G401.6 (cell line): ENCODE measurements at regions not wholly inside any gene's neighbourhood (a gene's known extent, or its start where the extent isn't known, plus 50 kb on each side); places are given as distances from the start of the nearest gene placed in this dataset.
"Not testable (repeated sequence)": the region's sequence is repeated elsewhere in the genome, so short reads cannot be mapped to it uniquely, and the experiment has no call there.

ENCODE experiments used
- FAIRE-seq: peaks from 2 replicates; lab custom pipeline; 2012; peaks lifted over from hg19 to GRCh38; lab: Jason Lieb, UNC

DNA sequence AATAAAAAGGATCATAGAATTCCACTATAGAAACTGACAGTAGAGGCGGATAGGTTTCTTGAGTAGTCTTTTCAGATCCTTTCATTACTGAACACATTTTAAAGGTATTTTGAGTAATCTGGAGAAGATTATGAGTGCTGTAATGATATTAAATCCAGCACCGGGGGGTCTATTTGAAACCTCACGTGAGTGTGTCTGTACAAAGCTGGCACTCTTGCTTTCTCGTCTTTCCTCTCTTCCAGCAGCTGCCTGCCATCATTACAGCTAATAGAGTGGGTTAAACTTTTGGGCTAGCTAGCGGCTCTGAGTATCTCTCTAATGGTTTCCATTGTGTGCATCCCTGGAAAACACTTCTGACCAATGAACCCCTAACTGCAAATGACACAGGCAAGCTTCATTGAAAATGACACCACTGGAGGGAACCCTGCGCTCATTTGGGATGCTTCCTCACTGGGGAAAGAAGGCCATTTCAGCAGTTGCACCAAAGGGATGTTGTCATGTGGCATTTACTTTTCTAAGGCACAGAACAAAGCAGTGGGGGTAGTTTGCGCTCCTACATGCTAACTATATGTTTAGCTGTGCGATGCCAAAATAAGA, 101.0 kb downstream of the HRH4 start:
- no peak for FAIRE-seq

DNA sequence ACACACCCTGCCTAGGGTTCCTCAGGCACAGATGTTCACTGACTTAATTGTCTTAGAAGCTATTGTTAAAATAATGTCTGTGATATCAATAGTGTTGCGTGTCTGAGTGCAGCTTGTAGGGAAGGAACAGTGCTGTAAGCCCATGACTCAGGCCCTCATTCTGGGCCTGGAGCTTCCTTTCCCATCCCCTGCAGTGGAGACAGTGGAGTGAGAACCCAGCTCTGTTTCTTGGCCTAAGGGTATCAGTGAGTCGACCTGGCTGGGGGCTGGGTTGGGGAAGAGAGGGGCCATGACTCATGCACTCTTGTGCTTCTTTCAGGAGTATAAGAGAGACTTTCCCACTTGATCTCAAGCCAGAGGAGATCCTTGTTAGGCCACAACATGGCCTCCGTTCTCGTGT, 106.8 kb downstream of the HRH4 start:
- FAIRE-seq = no peak

DNA sequence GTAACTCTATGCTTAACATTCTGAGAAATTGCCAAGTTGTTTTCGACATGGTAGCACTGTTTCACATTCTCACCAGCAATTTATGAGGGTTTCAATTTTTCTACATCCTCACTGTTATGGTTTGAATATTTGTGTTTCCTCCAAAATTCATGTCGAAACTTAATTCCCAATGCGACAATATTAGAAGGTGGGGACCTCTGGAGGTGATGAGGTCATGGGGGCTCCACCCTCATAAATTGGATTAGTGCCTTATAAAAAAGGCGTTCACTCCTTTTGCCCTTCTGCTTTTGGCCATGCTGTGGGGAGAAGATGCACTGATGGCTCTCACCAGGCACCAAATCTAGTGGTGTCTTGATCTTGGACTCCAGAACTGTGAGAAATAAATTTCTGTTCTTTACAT, 110.3 kb downstream of the HRH4 start:
- no peak for FAIRE-seq

DNA sequence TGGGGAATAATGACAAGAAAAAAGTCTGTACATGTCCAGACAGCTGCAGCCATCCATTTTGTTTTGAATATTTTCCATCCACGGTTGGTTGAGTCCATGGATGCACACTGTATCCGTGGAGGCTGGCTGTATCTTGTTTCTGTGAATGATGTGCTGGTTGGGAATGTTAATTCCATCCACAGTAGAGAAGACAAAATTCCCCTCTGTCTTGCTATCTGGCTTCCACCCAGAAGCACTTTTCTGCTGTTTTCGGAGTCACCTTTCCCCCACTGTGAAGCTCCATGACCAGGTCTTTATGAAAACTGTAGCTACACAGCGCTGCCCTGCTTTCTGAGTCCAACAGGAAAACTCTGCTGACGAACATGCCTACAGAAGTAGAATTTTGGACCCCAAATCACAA, 122.3 kb downstream of the HRH4 start:
- FAIRE-seq = peak; percentile 39

DNA sequence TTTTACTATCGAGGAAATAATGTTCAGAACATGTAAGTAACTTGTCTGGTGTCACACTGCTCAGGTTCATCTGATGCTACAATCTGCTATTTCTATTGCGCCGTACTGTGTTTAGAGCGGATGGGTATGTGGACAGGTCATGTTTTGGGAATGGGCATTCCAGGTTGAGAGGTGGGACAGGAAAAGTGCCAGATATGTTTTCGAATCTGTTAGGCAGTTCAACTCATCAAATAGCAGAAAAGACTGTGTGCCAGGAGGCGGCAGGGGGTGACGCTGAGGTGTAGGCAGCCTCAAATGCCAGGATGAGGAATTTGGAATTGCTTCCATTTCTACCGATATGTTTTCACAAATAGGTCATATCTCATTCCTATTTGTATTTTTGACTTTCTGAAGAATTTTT, 123.8 kb downstream of the HRH4 start:
- FAIRE-seq = no peak

DNA sequence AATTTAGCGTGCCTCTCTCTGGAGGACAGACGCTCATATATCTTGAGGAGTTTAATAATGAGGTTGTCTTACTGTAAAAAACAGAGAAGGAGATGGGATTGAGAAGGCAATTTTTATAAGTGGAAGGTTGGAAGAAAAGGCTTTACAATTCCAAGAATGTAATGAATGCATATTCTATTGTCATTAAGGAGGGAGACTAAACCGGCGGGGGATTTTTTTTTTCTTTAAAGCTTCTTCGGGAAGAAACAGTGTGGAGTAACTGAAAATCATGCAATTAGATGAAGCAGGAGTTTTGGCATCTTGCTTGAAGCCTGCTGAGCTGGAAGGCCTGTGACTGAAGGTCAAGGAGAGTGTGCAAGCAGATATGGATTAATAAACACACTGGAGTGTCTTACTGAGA, 124.4 kb downstream of the HRH4 start:
- peak; percentile 99 for FAIRE-seq

DNA sequence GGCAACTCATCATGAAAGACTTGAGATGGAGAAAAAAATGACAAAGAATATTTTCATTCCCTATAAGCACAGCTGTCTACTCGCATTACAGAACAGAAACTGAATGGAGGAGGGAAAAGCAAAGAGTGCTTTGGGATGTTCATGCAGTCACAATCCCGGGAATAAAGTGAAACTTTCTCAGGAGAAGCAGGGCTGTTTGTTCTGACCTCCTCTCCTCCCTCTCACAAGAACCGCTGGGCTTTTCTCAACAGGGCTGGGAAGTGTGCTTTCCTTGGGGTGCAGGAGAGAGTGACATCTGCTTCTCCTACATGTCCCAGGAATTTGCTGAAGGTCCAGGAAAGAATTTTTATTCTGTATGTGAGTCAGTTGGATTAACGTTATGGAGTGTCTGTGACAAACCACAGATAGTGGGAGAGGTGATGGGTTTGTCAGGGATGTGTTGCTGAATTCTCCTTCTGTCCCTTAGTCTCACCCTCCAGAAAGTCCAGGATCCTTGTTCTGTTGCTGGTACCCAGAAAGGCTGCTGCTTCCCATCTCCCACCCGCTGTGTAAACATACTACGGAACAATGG, 125.6 kb downstream of the HRH4 start:
- peak; percentile 66 for FAIRE-seq

DNA sequence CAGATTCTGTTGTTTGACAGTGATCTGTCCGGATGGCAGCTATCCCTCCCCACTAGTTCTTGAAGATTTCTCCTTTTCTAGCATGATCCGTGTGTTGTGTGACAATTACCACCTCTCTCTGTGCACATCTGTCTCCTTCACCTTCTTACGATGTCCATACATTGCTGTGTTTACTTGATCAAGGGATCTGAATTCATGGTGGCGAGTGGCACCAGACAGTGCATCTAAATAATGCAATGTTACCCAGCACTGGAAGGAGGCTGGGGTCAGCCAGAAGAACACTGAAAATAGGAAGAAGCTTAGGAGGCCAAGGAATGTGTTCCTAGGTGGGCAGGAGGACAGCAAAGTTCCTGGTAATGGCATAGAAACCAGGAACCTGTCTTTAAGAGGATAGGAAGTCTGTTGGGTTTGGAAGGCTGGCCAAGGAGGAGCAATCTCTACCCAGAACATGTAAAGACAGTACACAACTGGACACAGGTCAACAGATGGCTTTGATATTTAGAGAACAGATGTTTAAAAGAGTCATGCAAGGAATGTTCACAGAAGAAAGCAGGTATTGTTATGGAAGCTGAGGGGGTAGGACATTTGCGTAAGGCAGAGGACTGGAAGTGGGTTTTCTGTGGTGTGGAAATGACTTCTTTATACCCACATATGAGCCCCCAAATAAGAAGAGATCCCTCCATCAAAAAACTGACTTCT, 126.4 kb downstream of the HRH4 start:
- no peak for FAIRE-seq

DNA sequence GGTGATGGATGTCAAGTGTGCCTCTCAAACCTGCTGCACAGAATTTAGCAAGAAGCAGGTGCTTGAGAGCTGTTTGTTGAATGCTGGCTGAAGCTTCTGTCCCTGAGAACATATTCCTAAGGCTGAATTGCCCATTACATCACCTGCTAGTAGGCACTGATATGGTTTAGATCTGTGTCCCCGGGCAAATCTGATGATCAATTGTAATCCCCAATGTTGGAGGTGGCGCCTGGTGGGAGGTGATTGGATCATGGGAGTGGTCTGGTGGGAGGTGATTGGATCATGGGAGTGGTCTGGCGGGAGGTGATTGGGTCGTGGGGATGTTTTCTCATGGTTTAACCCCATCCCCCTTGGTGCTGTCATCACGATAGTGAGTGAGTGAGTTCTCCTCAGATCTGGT, 128.0 kb downstream of the HRH4 start:
- FAIRE-seq = no peak

DNA sequence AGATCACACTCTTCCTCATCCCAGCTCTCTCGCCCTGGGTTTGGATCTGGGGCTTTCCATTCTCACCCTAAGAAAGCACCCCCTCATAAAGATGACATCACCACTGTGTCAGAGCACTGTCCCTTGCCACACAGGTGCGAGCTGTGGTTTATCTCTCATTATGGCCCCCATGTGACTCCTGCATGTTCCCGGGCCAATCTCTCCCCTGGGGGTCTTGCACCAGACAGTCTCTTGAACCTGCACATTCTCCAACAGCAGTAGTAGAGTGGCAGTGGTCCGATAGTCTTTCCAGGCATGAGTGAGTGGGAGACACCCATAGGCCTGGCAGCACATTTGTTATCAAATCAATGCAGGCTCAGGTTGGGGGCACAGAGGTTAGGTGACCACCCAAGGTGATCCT, 130.5 kb downstream of the HRH4 start:
- FAIRE-seq = no peak

DNA sequence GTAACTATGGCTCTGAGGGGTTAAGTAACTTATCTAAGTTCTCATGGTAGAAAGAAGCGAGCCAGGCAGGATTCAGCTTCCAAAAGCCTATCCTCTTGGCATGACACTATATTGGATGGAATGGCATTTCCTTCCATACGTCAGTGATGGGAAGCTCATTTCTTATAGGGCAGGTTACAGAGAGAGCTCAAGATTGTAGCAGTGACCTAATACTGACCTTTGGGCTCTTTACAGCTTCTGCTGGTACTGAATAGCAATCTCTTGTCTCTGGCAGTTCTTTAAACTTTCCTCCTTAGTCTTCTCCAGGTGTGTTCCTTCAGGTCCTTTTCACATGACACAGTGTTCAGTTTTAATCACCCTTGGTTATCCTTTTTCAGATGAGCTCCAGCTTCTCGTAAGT, 133.0 kb downstream of the HRH4 start:
- FAIRE-seq = no peak

DNA sequence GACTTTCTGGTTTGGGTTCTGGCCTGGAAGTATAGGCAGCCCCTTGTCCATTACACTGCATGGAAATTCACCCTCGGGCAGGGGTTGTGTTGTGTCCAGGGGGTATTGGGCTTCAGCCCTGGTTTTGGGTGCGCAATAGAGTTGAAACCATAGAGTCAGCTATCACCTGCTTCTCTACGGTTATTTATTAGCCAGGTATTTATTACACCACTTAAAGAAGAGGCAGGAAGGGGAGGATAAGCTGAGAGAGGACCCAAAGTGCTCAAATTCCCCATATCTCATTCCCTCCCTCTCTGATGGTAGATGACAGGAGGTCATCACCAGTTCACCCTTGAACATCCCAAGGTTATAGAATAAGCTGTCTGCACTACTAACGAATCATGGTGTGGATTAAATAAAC, 133.4 kb downstream of the HRH4 start:
- no peak for FAIRE-seq

DNA sequence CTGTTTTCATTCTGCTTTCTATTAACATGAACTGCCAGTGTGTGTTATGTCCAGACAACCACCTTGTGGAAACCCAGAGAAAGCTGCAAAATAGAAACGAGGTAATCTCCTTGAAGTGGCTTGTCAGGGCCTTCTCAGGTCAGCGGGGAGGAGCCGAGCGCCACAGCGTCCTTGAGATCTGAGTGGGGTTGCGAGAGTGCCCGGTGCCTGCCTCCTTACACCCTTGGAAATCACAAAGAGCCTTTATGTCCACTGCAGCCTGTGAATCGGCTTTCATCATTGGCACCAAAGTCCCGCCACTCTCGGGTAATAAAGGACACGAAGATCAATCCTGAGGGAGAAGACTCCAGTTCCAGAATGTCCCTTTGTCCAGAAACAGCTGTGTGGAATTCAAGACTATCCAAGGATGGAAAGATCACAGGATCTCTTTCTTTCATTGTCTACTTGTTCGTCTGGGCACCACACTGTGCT, 135.2 kb downstream of the HRH4 start:
- FAIRE-seq = no peak

DNA sequence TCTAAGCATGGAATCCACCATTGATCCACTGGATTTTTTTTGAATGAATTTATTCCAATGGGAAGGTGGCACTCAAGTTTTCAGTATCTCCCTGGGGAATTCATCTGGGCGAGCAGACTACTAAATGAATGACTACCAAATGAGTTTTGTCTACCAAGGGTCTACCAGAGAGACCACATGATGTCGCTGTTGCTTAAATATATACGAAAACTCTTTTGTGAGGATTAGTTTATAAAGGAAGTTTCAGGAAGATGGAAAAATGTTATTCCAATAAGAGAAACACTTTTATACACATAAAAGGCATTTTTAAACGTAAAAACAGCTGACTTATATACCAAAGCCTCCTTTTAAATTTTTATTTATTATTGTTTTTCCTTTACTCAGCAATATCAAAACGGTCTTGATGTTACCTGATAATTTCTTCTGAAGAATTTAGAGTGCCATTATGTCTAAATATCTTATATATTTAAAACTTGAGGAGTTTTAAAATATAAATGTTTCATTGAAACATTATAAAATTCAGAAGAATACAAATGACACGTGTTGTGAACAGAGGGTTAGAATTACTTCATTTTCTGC, 139.7 kb downstream of the HRH4 start:
- peak; percentile 98 for FAIRE-seq

DNA sequence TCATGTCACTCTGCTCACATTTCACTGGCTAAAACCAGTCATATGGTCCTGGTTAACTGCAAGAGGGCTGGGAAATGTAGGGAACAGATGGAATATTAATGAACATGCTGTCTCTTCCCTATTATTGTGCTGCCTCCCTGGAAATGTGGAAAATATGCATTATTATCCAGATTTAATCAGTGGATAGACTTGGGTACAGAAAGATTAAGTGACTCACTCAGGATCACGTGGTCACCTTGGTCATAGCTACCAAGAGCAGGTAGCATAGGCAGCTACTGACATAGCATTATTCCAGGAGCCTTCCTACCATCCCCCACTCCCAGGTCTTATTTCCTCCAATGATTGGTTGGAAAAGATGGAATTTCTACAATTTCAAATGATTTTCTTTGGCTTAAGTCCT, 141.1 kb downstream of the HRH4 start:
- peak; percentile 98 for FAIRE-seq

DNA sequence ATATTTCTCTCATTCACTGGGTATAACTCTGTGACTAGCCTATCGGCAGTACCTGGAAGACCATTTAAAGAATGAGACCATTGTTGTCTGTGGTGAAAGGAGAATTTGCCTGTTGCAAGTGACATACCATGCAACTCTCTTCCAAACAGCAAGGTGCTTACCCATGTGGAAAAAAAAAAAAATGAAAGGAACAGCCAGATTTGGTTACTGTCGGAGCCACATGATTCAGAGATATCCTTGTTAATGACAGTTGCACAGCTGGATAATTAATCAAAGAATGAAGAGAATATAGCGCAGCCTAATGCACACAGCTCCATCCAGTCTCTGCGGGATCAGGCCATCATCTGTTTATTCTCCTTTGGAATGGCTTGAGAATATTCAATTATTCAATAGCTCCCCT, 141.8 kb downstream of the HRH4 start:
- no peak for FAIRE-seq

DNA sequence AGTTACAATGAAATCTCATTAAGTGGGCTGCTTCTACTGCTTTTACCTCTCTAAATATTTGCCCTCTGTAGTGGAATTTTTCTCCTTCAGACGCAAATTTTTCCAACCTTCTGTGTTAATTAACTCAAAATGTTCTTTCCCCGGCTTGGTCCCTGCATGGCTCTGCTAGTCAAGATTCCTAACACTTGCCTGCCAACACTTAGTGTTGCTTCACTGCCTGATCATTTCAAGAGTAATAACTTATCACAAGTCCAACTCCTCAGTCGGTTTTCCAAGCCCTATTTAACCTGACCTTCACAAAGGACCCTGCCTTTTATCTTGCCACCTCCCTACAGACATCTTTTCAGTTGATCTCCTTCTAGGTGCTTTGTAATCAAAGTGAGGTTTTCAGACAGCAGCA, 142.7 kb downstream of the HRH4 start:
- peak; percentile 92 for FAIRE-seq

DNA sequence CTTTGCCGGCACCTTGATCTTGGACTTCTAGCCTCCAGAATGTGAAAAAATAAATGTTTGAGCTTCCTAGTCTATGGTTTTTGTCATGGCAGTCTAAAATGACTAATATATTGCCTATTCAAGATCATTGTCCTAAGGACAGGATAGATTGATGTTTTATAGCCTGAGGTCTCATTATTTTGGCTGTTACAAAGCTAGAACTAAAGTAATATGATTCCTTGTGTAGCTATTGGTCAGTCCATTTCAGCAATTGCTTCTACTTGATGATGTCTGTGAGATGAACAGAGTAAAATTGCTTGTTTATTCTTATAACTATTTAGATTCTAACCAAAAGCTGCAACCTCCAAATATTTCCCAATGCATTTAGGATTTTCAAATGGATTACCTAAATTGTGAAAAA, 145.0 kb downstream of the HRH4 start:
- peak; percentile 76 for FAIRE-seq

DNA sequence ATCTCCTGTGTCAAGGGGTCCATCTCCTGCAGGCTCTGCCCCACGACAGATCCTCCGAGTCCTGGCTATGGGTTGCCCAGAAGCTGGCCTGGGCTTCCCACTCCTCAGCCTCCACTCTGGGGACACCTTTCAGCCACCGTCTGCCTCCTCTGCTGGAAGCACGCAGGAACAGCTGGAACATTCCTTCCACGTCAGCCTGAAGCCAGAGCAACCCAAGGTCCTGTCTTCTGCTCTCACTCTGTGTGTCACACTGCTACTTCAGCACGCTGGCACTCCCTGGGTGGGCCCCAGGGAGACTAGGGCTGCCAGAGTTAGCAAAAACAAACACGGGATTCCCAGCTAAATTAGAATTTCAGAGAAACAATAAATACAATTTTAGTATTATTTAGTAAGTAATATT, 148.8 kb downstream of the HRH4 start:
- FAIRE-seq = no peak

DNA sequence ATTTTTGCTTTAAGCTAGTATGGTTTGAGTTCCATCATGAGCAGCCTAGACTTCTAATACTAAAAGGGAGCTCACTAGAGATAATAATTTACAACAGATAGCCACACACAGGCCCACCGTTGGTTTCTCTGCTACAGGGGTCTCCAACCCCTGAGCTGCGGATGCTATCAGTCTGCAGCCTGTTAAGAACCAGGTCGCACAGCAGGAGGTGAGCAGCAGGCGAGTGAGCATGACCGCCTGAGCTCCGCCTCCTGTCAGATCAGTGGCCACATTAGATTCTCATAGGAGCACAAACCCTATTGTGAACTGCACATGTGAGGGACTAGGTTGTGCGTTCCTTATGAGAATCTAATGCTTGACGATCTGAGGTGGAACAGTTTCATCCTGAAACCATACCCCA, 150.6 kb downstream of the HRH4 start:
- FAIRE-seq = no peak

DNA sequence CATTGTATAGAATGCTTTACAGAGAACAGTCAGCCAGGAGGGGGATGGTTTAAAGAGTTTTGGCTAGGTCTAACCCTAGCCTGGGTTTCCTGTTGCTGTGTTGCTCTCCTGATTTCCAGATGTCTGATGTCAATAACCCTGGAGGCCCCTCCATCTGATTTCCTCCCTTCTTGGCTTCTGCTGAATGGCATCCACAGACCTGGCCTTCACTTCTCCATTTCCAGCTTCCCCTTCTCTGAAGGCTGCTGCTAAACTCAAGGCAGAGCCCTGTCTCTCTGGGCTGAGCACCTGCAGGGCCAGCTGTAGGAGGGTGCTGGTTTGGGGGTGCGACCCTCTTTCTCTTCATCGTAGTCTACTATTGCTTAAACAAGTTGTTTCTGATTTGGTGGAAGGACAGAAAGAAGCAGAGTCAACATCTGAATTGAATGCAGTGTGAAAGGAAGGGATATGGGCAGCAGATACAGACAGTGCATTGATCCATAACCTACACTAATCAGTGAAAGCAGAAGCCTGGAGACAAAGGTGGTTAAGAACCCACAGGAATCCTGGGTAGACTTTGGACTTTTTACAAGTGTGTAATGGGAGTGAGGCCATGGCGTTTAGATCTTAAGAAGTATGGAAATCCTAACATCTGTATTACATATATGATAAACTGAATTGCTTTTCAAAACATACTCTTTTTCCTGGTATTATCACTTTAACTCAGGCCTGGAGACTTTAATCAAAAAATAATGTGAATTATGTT, 153.6 kb downstream of the HRH4 start:
- FAIRE-seq = no peak

DNA sequence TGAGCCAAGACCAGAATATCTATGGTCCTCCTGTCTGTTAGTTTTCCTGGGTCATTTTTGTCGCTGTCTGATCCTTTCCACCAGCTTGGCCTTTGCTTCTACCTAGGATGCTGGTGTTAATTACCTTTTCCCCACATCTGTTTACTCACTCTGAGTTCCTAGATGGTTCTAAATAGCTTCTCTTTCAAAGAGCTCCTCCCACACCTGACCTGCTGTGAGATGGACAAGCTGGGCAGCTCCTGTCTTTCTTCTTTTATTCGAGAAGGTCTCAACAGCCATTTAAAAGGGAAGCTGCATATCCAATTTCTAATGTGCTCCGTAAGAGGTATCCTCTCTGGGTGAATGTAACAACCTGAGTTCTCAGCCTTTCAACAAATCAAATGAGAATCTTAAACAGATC, 156.2 kb downstream of the HRH4 start:
- no peak for FAIRE-seq

DNA sequence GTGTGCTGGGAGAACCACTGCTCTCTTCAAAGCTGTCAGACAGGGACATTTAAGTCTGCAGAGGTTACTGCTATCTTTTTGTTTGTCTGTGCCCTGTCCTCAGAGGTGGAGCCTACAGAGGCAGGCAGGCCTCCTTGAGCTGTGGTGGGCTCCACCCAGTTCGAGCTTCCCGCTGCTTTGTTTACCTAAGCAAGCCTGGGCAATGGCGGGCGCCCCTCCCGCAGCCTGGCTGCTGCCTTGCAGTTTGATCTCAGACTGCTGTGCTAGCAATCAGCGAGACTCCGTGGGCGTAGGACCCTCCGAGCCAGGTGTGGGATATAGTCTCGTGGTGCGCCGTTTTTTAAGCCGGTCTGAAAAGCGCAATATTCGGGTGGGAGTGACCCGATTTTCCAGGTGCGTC, 164.0 kb downstream of the HRH4 start:
- FAIRE-seq = not testable (repeated sequence)
